GM19025 (cell line): ENCODE measurements at regions not wholly inside any gene's neighbourhood (a gene's known extent, or its start where the extent isn't known, plus 50 kb on each side); places are given as distances from the start of the nearest gene placed in this dataset.
"Not testable (repeated sequence)": the region's sequence is repeated elsewhere in the genome, so short reads cannot be mapped to it uniquely, and the experiment has no call there.

Experiments used
- ATAC-seq: cut with Tn5 transposase; IDR thresholded peaks from one replicate; pipeline ENCODE4 v1.9.1; 2021; ENCODE audit warnings: mild to moderate bottlenecking, low read depth, moderate library complexity; ENCODE audit not compliant: unreplicated experiment

DNA sequence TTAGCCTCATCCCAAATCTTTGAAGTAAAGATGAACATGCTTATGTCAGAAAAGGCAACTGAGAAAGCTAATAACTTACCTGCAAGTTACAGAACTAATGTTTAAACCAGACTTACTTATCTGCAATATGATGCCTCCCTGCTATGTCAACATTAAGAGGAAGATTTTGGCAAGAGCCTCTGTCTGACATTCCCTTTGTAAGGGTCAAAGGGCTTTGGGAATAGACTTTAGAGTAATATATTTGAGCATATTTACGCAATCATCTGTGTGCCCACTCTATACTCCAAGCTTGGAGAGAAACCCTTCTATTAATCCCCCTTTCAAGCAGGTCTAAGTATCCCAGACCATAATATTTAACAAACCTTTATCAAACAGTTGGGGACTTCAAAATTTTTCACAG, 389.4 kb downstream of the NPIPA8 start:
- no peak for ATAC-seq

- ATAC-seq: no peak
These were observed 391.4 kb downstream of the NPIPA8 start for GRCh38 chr16:17945080-17945601.

- no peak for ATAC-seq
These were observed 392.2 kb downstream of the NPIPA8 start for GRCh38 chr16:17944345-17944744.

DNA sequence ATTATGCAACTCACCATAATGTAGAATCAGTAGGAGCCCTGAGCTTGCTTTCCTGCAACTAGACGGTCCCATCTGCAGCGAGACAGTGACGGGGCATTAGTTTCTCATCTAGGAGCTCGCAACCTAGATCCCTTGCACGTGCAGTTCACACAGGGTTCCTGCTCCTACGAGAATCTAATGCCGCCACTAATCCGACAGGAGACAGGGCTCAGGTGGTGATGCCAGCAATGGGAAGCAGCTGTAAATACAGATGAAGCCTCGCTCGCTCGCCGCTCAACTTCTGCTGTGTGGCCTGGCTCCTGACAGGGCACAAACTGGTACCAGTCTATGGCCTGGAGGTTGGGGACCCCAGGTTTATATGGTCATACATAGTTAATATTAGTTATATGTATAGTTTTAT, 394.5 kb downstream of the NPIPA8 start:
- no peak for ATAC-seq

- ATAC-seq: no peak
These were observed 395.8 kb downstream of the NPIPA8 start for GRCh38 chr16:17940584-17941364.

DNA sequence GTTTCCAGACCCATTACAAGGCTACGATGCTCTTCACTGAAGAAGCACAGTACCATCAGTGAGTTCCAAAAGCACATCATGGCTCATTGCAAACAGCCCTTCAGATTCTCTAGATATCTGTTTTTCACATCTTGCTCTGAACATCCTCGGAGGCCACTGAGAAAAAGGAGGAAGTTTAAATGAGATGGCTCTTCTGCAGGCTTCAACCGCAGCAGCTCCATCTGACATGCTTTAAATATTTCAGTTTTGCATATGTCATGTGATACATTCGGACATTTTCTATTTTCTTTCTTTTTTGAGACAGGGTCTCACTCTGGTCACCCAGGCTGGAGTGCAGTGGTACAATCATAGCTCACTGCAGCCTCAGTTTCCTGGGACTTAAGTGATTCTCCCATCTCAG, 396.8 kb downstream of the NPIPA8 start:
- peak; percentile 27 for ATAC-seq

DNA sequence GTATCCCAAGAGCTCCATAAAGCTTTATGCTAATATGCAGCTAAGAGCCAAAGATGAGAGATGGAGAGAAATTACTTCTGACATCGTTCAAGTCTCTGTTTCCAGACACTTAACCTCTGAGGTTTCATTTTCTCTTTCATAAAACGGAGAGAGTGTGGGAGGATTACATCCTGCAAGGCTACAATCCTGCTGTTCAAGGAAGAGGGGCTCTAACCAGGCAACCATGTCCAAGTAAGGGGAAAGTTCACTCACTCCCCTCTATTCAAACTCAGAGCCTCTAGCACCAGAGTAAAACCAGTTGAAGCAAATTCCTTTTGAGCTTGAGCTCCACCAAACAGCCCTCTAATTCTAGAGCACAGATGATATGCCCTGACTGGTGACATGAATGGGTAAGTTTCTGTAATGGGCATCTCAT, 397.4 kb downstream of the NPIPA8 start:
- peak; percentile 55 for ATAC-seq

GRCh38 chr16:17938546-17938945, 398.0 kb downstream of the NPIPA8 start:
- ATAC-seq: no peak

- no peak for ATAC-seq
These were observed 399.7 kb downstream of the NPIPA8 start for GRCh38 chr16:17936766-17937402.

DNA sequence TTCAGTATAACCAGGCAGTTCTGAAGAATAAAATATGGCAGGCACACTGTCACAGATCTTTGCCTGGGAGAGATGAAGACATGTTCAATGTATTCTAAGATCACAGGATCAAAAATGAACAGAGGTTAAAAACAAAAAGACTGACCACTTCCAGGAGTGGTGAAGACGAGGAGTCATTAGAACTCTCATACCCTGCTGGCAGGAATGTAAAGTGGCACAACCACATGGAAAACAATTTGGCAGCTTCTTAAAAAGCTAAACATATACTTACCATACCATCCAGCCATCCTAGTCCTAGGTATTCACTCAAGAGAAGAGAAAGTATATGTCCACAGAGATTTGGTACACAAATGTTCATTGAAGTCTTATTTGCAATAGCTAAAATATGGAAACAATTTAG, 406.3 kb downstream of the NPIPA8 start:
- no peak for ATAC-seq

DNA sequence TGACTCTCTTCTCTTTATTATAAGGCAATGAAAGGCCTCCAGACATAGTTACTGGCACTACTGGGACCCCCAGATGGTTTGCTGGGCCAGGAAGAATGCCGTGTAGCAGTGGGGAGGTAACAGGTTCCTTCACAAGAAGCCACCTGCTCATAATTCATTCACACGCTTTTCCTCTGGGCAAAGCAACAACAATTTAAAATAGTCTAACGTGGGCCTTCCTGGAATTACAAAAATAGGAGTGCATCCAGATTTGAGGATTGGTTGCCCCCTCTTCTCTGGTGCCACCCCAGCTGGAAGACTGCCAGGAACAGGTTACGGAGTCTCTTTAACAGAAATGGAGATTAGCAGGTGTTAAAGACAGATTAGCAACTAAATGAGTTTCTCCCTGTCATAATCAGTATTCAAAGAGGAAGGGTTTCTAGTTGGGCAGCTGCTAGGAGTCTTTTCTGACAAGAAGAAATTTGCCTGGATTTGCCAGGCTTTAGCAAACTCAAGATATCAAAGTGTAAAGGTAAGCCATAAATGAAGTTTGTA, 409.6 kb downstream of the NPIPA8 start:
- ATAC-seq: no peak

- no peak for ATAC-seq
These were observed 410.1 kb downstream of the NPIPA8 start for GRCh38 chr16:17926461-17926860.

DNA sequence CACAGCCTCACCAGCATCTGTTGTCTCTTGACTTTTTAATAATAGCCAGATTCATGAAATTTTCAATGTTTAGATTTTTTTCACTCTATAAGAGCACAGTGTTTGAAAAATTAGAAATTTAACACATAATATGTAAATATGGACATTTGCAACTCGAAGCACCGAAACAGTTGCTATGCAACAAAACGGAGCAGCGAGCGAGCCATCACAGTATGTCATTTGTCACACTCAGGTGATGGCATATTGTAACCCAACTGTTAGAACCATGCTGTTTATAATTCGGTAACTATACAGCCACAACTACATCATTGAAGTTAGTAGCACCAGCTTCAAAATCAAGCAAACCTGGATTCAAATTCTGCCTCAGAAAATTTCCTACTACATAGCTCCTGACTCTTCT, 410.8 kb downstream of the NPIPA8 start:
- ATAC-seq: no peak

- no peak for ATAC-seq
These were observed 415.1 kb downstream of the NPIPA8 start for GRCh38 chr16:17921357-17921978.

DNA sequence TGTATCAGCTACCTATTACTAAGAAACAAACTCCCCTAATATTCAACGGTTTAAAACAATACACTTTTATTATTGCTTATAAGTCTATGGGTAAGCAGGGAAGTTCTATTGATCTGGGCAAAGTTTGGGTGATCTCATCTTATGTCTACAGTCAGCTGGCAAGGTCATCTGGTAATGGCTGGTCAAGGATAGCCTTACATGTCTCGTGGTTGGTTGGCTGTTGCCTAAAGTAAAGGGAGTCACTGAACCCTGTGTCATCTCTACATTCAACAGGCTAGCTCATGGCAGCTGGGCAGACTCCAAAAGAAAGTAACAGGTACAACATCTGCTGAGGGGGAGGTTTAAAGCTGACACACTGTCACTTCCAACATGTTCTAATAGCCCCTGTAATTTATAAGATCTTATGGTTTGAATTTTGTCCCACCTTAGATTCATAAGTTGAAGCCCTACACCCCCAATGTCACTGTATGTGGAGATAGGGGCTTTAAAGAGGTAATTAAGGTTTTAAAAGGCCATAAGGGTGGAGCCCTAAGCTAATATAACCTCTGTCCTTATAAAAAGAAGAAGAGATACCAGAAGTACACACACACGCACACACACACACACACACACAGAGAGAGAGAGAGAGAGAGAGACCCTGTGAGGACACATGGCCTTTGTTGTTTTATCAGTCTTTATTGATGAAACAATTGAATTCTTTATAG, 419.1 kb downstream of the NPIPA8 start:
- ATAC-seq: no peak

DNA sequence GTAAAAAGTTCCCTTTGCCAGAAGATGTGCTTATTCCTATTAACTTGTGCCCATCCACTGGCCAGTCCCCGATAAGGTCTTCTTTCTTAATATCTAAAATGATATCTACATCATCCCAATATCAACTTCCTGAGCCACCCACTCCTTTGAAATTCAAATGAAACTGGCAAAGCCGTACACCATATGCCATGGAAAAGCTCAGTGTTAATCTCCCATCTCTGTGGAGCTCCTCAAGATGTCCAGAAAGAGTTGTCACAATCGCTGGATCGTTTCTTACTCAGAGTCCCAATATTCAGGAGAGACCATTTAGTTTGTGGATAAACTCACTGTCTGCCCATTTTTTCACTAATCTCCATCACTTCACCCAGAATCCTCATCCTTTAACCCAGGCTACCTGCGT, 420.7 kb downstream of the NPIPA8 start:
- ATAC-seq: no peak

GRCh38 chr16:17914168-17914567, 422.4 kb downstream of the NPIPA8 start:
- no peak for ATAC-seq

DNA sequence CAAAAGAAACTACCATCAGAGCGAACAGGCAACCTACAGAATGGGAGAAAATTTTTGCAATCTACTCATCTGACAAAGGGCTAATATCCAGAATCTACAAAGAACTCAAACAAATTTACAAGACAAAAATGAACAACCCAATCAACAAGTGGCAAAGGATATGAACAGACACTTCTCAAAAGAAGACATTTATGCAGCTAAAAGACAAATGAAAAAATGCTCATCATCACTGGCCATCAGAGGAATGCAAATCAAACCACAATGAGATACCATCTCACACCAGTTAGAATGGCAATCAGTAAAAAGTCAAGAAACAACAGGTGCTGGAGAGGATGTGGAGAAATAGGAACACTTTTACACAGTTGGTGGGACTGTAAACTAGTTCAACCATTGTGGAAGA, 425.0 kb downstream of the NPIPA8 start:
- ATAC-seq: not testable (repeated sequence)

GRCh38 chr16:17906626-17907025, 429.9 kb downstream of the NPIPA8 start:
- ATAC-seq: not testable (repeated sequence)

GRCh38 chr16:17901309-17901708, 430.5 kb upstream of the XYLT1 start:
- ATAC-seq: no peak

DNA sequence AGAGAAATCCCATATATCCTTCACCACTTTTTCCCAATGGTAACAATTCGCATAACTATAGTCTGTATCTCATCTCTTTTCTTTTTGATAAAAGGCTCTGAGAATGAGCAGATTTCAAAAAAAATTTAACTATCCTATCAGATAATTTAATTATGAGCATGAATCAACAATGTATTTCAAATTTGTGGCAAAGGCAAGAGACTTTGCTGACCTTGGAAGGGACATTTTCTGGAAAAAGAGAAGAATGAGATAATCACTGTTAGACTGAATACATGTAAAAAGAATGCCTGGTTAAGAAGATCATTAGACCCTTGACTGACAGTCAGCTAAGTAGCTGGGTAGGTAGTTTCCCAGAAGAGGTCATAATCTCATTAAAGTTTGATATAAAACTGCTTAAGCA, 428.4 kb upstream of the XYLT1 start:
- ATAC-seq: no peak
